Breast epithelium (tissue), 3 donors: ENCODE measurements at regions not wholly inside any gene's neighbourhood (a gene's known extent, or its start where the extent isn't known, plus 50 kb on each side); places are given as distances from the start of the nearest gene placed in this dataset.

Source experiments
- POLR2A ChIP-seq: fragments of 450-650 bp; IDR thresholded peaks from one replicate; pipeline ENCODE4 v1.6.1; 2016; ENCODE audit warnings: antibody characterized with exemption, mild to moderate bottlenecking, moderate library complexity
- POLR2AphosphoS5 ChIP-seq, 3 donors: sonication (generic); formaldehyde crosslinking; IDR thresholded peaks; one replicate each; pipeline ENCODE4 v1.6.1; 2017; ENCODE audit warnings: antibody characterized with exemption in 3 of 3

- TF ChIP-seq POLR2A (no peak), POLR2AphosphoS5 (IDR thresholded peaks at IDR 0.05) (no peak)
Measured at GRCh38 chr6:160804639-160805038, 102.6 kb downstream of the PLG start.
